ENCODE measurements at regions not wholly inside any gene's neighbourhood (a gene's known extent, or its start where the extent isn't known, plus 50 kb on each side); places are given as distances from the start of the nearest gene placed in this dataset.

- DNase-seq (ENCODE audit: low spot score): no peak
- no peak overlapping the region for H3K4me3 ChIP-seq
- intact Hi-C loops (cut with DNase I): no loop called here
- no peaks in the 10 kb centered on the region for H3K27me3 ChIP-seq (replicated peaks; ENCODE audit: insufficient read depth)
- no peak for TF ChIP-seq POLR2AphosphoS5 (IDR thresholded peaks at IDR 0.05)
- TF ChIP-seq POLR2A (IDR thresholded peaks at IDR 0.05): no peak
- no peak for TF ChIP-seq CTCF (IDR thresholded peaks at IDR 0.05)
- H3K4me1 ChIP-seq (replicated peaks): no peaks in the 10 kb centered on the region
- no peaks in the 10 kb centered on the region for H3K36me3 ChIP-seq
- H3K27ac ChIP-seq: no peak overlapping the region
- 94% methylated on average over 1 of the region's 1 CpG for whole genome bisulfite sequencing
- H3K9me3 ChIP-seq: no peaks in the 10 kb centered on the region
These were observed 256.2 kb upstream of the PARD3B start for GRCh38 chr2:204289066-204289465.

- Histone ChIP-seq H3K9me3 (no peaks in the 10 kb centered on the region), H3K36me3 (no peaks in the 10 kb centered on the region), H3K27ac (no peak overlapping the region), H3K27me3 (replicated peaks; ENCODE audit: insufficient read depth) (no peaks in the 10 kb centered on the region), H3K4me3 (no peak overlapping the region), H3K4me1 (replicated peaks) (no peaks in the 10 kb centered on the region)
- 82% methylated on average over 4 of the region's 4 CpGs for WGBS
- TF ChIP-seq CTCF (IDR thresholded peaks at IDR 0.05) (no peak), POLR2A (IDR thresholded peaks at IDR 0.05) (no peak), POLR2AphosphoS5 (IDR thresholded peaks at IDR 0.05) (no peak)
- no peak for DNase-seq (ENCODE audit: low spot score)
- intact Hi-C loops (cut with DNase I): no loop called here
These were observed 252.8 kb upstream of the PARD3B start for GRCh38 chr2:204292439-204292838.

- WGBS: 92% methylated on average over 4 of the region's 4 CpGs
These were observed 251.2 kb upstream of the PARD3B start for GRCh38 chr2:204293884-204294747.

GRCh38 chr2:204298404-204298803 is 246.9 kb upstream of the PARD3B start:
- no peak overlapping the region for H3K27ac ChIP-seq
- intact Hi-C loops (cut with DNase I): no loop called here
- H3K4me3 ChIP-seq: no peak overlapping the region
- WGBS: 95% methylated on average over 1 of the region's 1 CpG
- no peaks in the 10 kb centered on the region for H3K9me3 ChIP-seq
- no peak for DNase-seq (ENCODE audit: low spot score)
- H3K4me1 ChIP-seq (replicated peaks): no peaks in the 10 kb centered on the region
- H3K36me3 ChIP-seq: no peaks in the 10 kb centered on the region
- H3K27me3 ChIP-seq (replicated peaks; ENCODE audit: insufficient read depth): no peaks in the 10 kb centered on the region
- TF ChIP-seq POLR2AphosphoS5 (IDR thresholded peaks at IDR 0.05): no peak
- TF ChIP-seq POLR2A (IDR thresholded peaks at IDR 0.05): no peak
- TF ChIP-seq CTCF (IDR thresholded peaks at IDR 0.05): no peak

More at GRCh38 chr2:204293884-204294747, 251.2 kb upstream of the PARD3B start:
- intact Hi-C loops (cut with DNase I): no loop called here
- no peak for DNase-seq (ENCODE audit: low spot score)
- Histone ChIP-seq H3K27me3 (replicated peaks; ENCODE audit: insufficient read depth) (no peaks in the 10 kb centered on the region), H3K9me3 (no peaks in the 10 kb centered on the region), H3K27ac (no peak overlapping the region), H3K36me3 (no peaks in the 10 kb centered on the region), H3K4me3 (no peak overlapping the region), H3K4me1 (replicated peaks) (no peaks in the 10 kb centered on the region)
- no peak for TF ChIP-seq CTCF (IDR thresholded peaks at IDR 0.05)
- TF ChIP-seq POLR2AphosphoS5 (IDR thresholded peaks at IDR 0.05): no peak
- no peak for TF ChIP-seq POLR2A (IDR thresholded peaks at IDR 0.05)

- Histone ChIP-seq H3K9me3 (no peaks in the 10 kb centered on the region), H3K27me3 (replicated peaks; ENCODE audit: insufficient read depth) (no peaks in the 10 kb centered on the region), H3K36me3 (no peaks in the 10 kb centered on the region), H3K27ac (no peak overlapping the region), H3K4me1 (replicated peaks) (no peaks in the 10 kb centered on the region), H3K4me3 (no peak overlapping the region)
- WGBS: 95% methylated on average over 1 of the region's 1 CpG
- no peak for DNase-seq (ENCODE audit: low spot score)
- intact Hi-C loops (cut with DNase I): no loop called here
- no peak for TF ChIP-seq POLR2AphosphoS5 (IDR thresholded peaks at IDR 0.05)
- no peak for TF ChIP-seq CTCF (IDR thresholded peaks at IDR 0.05)
- no peak for TF ChIP-seq POLR2A (IDR thresholded peaks at IDR 0.05)
These were observed 245.5 kb upstream of the PARD3B start for GRCh38 chr2:204299766-204300165.

Measured in prostate gland (tissue), 2 donors.